ENCODE measurements at regions not wholly inside any gene's neighbourhood (a gene's known extent, or its start where the extent isn't known, plus 50 kb on each side); places are given as distances from the start of the nearest gene placed in this dataset.

DNA sequence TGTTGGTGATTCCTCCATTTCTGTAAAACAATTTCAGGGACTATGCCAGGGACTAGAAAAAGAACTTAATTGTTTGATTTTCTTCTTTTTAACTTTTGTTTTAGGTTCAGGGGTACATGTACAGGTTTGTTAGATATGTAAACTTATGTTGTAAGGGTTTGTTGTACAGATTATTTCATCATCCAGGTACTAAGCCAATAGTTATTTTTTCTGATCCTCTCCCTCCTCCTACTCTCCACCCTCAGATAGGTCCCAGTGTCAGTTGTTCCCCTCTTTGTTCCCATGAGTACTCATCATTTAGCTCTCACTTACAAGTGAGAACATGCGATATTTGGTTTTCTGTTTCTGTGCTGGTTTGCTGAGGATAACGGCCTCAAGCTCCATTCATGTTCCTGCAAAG lies 70.8 kb upstream of the BOD1L1 start:
- H4K20me1 ChIP-seq (ENCODE audit: control insufficient read depth, insufficient read depth, insufficient read length), result no peaks in the 10 kb centered on the region

More for the DNA sequence above, 70.8 kb upstream of the BOD1L1 start:
- Histone ChIP-seq H2BK120ac (ENCODE audit: low read depth, low read length, poor library complexity, severe bottlenecking) (no peak overlapping the region), H4K5ac (ENCODE audit: insufficient read length, low read depth, low read length) (no peak overlapping the region), H3T11ph (ENCODE audit: low read length) (no peak overlapping the region), H2BK20ac (ENCODE audit: low read depth, low read length, poor library complexity, severe bottlenecking) (no peak overlapping the region), H2BK5ac (ENCODE audit: insufficient read length, low read length) (no peak overlapping the region), H2AFZ (ENCODE audit: low read length) (no peak overlapping the region), H3K79me2 (ENCODE audit: insufficient read depth, low read length) (no peaks in the 10 kb centered on the region), H3K4me2 (ENCODE audit: insufficient read depth, insufficient read length, low read length) (no peak overlapping the region), H3K9me3 (ENCODE audit: control insufficient read depth, low read depth, low read length) (no peaks in the 10 kb centered on the region), H3K27ac (ENCODE audit: insufficient read length, low read depth, low read length) (no peak overlapping the region), H3K23me2 (ENCODE audit: insufficient read length, low read depth, low read length, poor library complexity, severe bottlenecking) (no peaks in the 10 kb centered on the region), H4K91ac (ENCODE audit: insufficient read length, low read depth, low read length) (no peak overlapping the region), H3K4ac (ENCODE audit: low read depth, low read length) (no peak overlapping the region), H3K56ac (ENCODE audit: insufficient read length, low read depth, low read length) (no peak overlapping the region), H3K27me3 (ENCODE audit: insufficient read depth, low read length) (no peaks in the 10 kb centered on the region), H3K9ac (ENCODE audit: extremely low read depth, insufficient read length, low read length) (no peak overlapping the region), H3K23ac (ENCODE audit: insufficient read length, low read depth, low read length) (no peak overlapping the region), H2AK5ac (ENCODE audit: insufficient read length, low read length) (no peak overlapping the region), H3K14ac (ENCODE audit: insufficient read depth, low read length) (no peak overlapping the region), H3K79me1 (ENCODE audit: insufficient read depth, low read depth, low read length, poor library complexity, severe bottlenecking) (no peaks in the 10 kb centered on the region), H2BK15ac (ENCODE audit: low read depth, low read length) (no peak overlapping the region), H4K8ac (replicated peaks; ENCODE audit: insufficient read length, low read depth, low read length) (no peak overlapping the region), H3K4me1 (ENCODE audit: insufficient read depth, low read length) (no peaks in the 10 kb centered on the region), H2BK12ac (ENCODE audit: insufficient read length, low read depth, low read length) (no peak overlapping the region), H3K18ac (ENCODE audit: insufficient read length, low read depth, low read length) (no peak overlapping the region)
- H3K9me3 Mint-ChIP-seq, result no peaks in the 10 kb centered on the region; a peak in 1 of 5 replicates
- DNase-seq, result no peak
- H3K36me3 Mint-ChIP-seq (ENCODE audit: insufficient read depth in 1 of 3, low read depth in 3 of 3), result no peaks in the 10 kb centered on the region
- TF ChIP-seq, protein P1, sequence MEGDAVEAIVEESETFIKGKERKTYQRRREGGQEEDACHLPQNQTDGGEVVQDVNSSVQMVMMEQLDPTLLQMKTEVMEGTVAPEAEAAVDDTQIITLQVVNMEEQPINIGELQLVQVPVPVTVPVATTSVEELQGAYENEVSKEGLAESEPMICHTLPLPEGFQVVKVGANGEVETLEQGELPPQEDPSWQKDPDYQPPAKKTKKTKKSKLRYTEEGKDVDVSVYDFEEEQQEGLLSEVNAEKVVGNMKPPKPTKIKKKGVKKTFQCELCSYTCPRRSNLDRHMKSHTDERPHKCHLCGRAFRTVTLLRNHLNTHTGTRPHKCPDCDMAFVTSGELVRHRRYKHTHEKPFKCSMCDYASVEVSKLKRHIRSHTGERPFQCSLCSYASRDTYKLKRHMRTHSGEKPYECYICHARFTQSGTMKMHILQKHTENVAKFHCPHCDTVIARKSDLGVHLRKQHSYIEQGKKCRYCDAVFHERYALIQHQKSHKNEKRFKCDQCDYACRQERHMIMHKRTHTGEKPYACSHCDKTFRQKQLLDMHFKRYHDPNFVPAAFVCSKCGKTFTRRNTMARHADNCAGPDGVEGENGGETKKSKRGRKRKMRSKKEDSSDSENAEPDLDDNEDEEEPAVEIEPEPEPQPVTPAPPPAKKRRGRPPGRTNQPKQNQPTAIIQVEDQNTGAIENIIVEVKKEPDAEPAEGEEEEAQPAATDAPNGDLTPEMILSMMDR (conservative IDR thresholded peaks at IDR 0.05), result no peak
- H3K4me3 Mint-ChIP-seq, result no peak overlapping the region
- WGBS (ENCODE audit: extremely low coverage, insufficient read length, low lambda C conversion rate), result no CpG with 5 or more reads among the region's 2 CpGs
- no peaks in the 10 kb centered on the region for H3K4me1 Mint-ChIP-seq
- H3K27ac Mint-ChIP-seq, result no peak overlapping the region
- no peaks in the 10 kb centered on the region for H3K27me3 Mint-ChIP-seq (ENCODE audit: low read depth)

Data from H9 (cell line).